Activated CD4-positive, alpha-beta memory T cell treated with anti-CD3 and anti-CD28 coated beads for 36 hours (primary cell): ENCODE measurements at regions not wholly inside any gene's neighbourhood (a gene's known extent, or its start where the extent isn't known, plus 50 kb on each side); places are given as distances from the start of the nearest gene placed in this dataset.

Experiments
- CTCF ChIA-PET: fragments of 350-600 bp; sonication (Branson Sonifier 250); formaldehyde crosslinking; loops from one replicate; lab custom pipeline; 2021; ENCODE audit warnings: antibody characterized with exemption, inconsistent platforms; lab: Charles Lee
- POLR2A ChIA-PET: fragments of 350-600 bp; sonication (Branson Sonifier 250); formaldehyde crosslinking; loops from one replicate; lab custom pipeline; 2021; ENCODE audit warnings: antibody characterized with exemption; lab: Charles Lee
- DNase-seq: peaks from one replicate; pipeline ENCODE4 v3.0.0-alpha.2; 2020
- H3K27ac Mint-ChIP-seq: one replicate; pipeline ENCODE4 v1.8.0; 2021; ENCODE audit warnings: mixed read lengths
- H3K27me3 Mint-ChIP-seq: one replicate; pipeline ENCODE4 v1.8.0; 2021; ENCODE audit warnings: mixed read lengths
- H3K36me3 Mint-ChIP-seq: one replicate; pipeline ENCODE4 v1.8.0; 2021; ENCODE audit warnings: mixed read lengths
- H3K4me1 Mint-ChIP-seq: one replicate; pipeline ENCODE4 v1.8.0; 2021; ENCODE audit warnings: low read depth, mixed read lengths
- H3K4me3 Mint-ChIP-seq: one replicate; pipeline ENCODE4 v1.8.0; 2021; ENCODE audit warnings: mild to moderate bottlenecking, mixed read lengths
- H3K9me3 Mint-ChIP-seq: one replicate; pipeline ENCODE4 v1.8.0; 2021; ENCODE audit warnings: mixed read lengths
- intact Hi-C: fragments of 100-400 bp; cut with micrococcal nuclease; formaldehyde crosslinking; loops from one replicate; pipeline ENCODE4 v1.15.1; 2023

- no peaks in the 10 kb centered on the region for H3K36me3 Mint-ChIP-seq
- POLR2A ChIA-PET, result no interaction called here
- no peak for DNase-seq
- intact Hi-C loops, result no loop called here
- peaks cover 18% of the 10 kb centered on the region for H3K9me3 Mint-ChIP-seq
- H3K4me3 Mint-ChIP-seq, result no peak overlapping the region
- H3K27ac Mint-ChIP-seq, result no peak overlapping the region
- no peaks in the 10 kb centered on the region for H3K4me1 Mint-ChIP-seq
- H3K27me3 Mint-ChIP-seq, result no peaks in the 10 kb centered on the region
- CTCF ChIA-PET, result no interaction called here
Observed at GRCh38 chr18:30562231-30562630, 480.3 kb downstream of the DSC3 start.

GRCh38 chr18:30556112-30556511 is 486.4 kb downstream of the DSC3 start:
- Mint-ChIP-seq H3K9me3 (peaks cover 16% of the 10 kb centered on the region), H3K27ac (no peak overlapping the region), H3K4me1 (no peaks in the 10 kb centered on the region), H3K4me3 (no peak overlapping the region), H3K27me3 (no peaks in the 10 kb centered on the region), H3K36me3 (no peaks in the 10 kb centered on the region)
- CTCF ChIA-PET, result no interaction called here
- intact Hi-C loops, result no loop called here
- no peak for DNase-seq
- POLR2A ChIA-PET, result no interaction called here

- Mint-ChIP-seq H3K27ac (no peak overlapping the region), H3K4me1 (no peaks in the 10 kb centered on the region), H3K27me3 (no peaks in the 10 kb centered on the region), H3K4me3 (no peak overlapping the region), H3K9me3 (peaks cover 46% of the 10 kb centered on the region), H3K36me3 (no peaks in the 10 kb centered on the region)
- CTCF ChIA-PET, result no interaction called here
- intact Hi-C loops, result no loop called here
- no peak for DNase-seq
- POLR2A ChIA-PET, result no interaction called here
Observed at GRCh38 chr18:30545393-30545792, 497.1 kb downstream of the DSC3 start.

- Mint-ChIP-seq H3K27me3 (no peaks in the 10 kb centered on the region), H3K27ac (no peak overlapping the region), H3K36me3 (no peaks in the 10 kb centered on the region), H3K4me1 (no peaks in the 10 kb centered on the region), H3K9me3 (peaks cover 48% of the 10 kb centered on the region), H3K4me3 (no peak overlapping the region)
- CTCF ChIA-PET, result no interaction called here
- POLR2A ChIA-PET, result no interaction called here
- no peak for DNase-seq
- intact Hi-C loops, result no loop called here
Observed at GRCh38 chr18:30544141-30544540, 498.4 kb downstream of the DSC3 start.

GRCh38 chr18:30533716-30534115 is 508.8 kb downstream of the DSC3 start:
- Mint-ChIP-seq H3K36me3 (no peaks in the 10 kb centered on the region), H3K27ac (no peak overlapping the region), H3K4me3 (no peak overlapping the region), H3K4me1 (no peaks in the 10 kb centered on the region), H3K9me3 (peaks cover 3% of the 10 kb centered on the region), H3K27me3 (no peaks in the 10 kb centered on the region)
- intact Hi-C loops, result no loop called here
- CTCF ChIA-PET, result no interaction called here
- POLR2A ChIA-PET, result no interaction called here
- DNase-seq, result no peak

GRCh38 chr18:30527917-30528316 is 514.6 kb downstream of the DSC3 start:
- Mint-ChIP-seq H3K4me3 (no peak overlapping the region), H3K36me3 (no peaks in the 10 kb centered on the region), H3K9me3 (peaks cover 13% of the 10 kb centered on the region), H3K4me1 (no peaks in the 10 kb centered on the region), H3K27me3 (no peaks in the 10 kb centered on the region), H3K27ac (no peak overlapping the region)
- DNase-seq, result no peak
- POLR2A ChIA-PET, result no interaction called here
- intact Hi-C loops, result no loop called here
- CTCF ChIA-PET, result no interaction called here

- POLR2A ChIA-PET, result no interaction called here
Observed at GRCh38 chr18:30527226-30527625, 515.3 kb downstream of the DSC3 start.

GRCh38 chr18:30522288-30522929 is 520.1 kb downstream of the DSC3 start:
- CTCF ChIA-PET, result no interaction called here
- Mint-ChIP-seq H3K27me3 (no peaks in the 10 kb centered on the region), H3K4me3 (no peak overlapping the region), H3K9me3 (peaks cover 19% of the 10 kb centered on the region), H3K27ac (no peak overlapping the region), H3K4me1 (no peaks in the 10 kb centered on the region), H3K36me3 (no peaks in the 10 kb centered on the region)
- no peak for DNase-seq
- POLR2A ChIA-PET, result no interaction called here
- intact Hi-C loops, result no loop called here

More at GRCh38 chr18:30527226-30527625, 515.3 kb downstream of the DSC3 start:
- Mint-ChIP-seq H3K4me1 (no peaks in the 10 kb centered on the region), H3K27me3 (no peaks in the 10 kb centered on the region), H3K4me3 (no peak overlapping the region), H3K9me3 (peaks cover 16% of the 10 kb centered on the region), H3K27ac (no peak overlapping the region), H3K36me3 (no peaks in the 10 kb centered on the region)
- CTCF ChIA-PET, result no interaction called here
- intact Hi-C loops, result no loop called here
- DNase-seq, result no peak

GRCh38 chr18:30514059-30514458 is 528.5 kb downstream of the DSC3 start:
- DNase-seq, result no peak
- Mint-ChIP-seq H3K36me3 (no peaks in the 10 kb centered on the region), H3K4me1 (no peaks in the 10 kb centered on the region), H3K27me3 (no peaks in the 10 kb centered on the region), H3K9me3 (peaks cover 20% of the 10 kb centered on the region), H3K27ac (no peak overlapping the region), H3K4me3 (no peak overlapping the region)
- POLR2A ChIA-PET, result no interaction called here
- intact Hi-C loops, result no loop called here
- CTCF ChIA-PET, result no interaction called here

GRCh38 chr18:30512872-30513271 is 529.7 kb downstream of the DSC3 start:
- no peaks in the 10 kb centered on the region for H3K4me1 Mint-ChIP-seq
- intact Hi-C loops, result no loop called here
- H3K27ac Mint-ChIP-seq, result no peak overlapping the region
- ChIA-PET POLR2A (no interaction called here), CTCF (no interaction called here)
- H3K27me3 Mint-ChIP-seq, result no peaks in the 10 kb centered on the region
- no peak overlapping the region for H3K4me3 Mint-ChIP-seq
- H3K36me3 Mint-ChIP-seq, result no peaks in the 10 kb centered on the region
- no peak for DNase-seq
- peaks cover 15% of the 10 kb centered on the region for H3K9me3 Mint-ChIP-seq

GRCh38 chr18:30510882-30511281 is 531.7 kb downstream of the DSC3 start:
- H3K27ac Mint-ChIP-seq, result no peak overlapping the region
- H3K36me3 Mint-ChIP-seq, result no peaks in the 10 kb centered on the region
- no peaks in the 10 kb centered on the region for H3K27me3 Mint-ChIP-seq
- H3K4me3 Mint-ChIP-seq, result no peak overlapping the region
- no peaks in the 10 kb centered on the region for H3K4me1 Mint-ChIP-seq
- DNase-seq, result no peak
- ChIA-PET POLR2A (no interaction called here), CTCF (no interaction called here)
- intact Hi-C loops, result no loop called here
- H3K9me3 Mint-ChIP-seq, result peaks cover 12% of the 10 kb centered on the region

GRCh38 chr18:30501594-30501993 is 540.9 kb downstream of the DSC3 start:
- intact Hi-C loops, result no loop called here
- POLR2A ChIA-PET, result no interaction called here
- CTCF ChIA-PET, result no interaction called here
- DNase-seq, result no peak
- H3K27ac Mint-ChIP-seq, result no peak overlapping the region
- no peaks in the 10 kb centered on the region for H3K27me3 Mint-ChIP-seq
- no peak overlapping the region for H3K4me3 Mint-ChIP-seq
- H3K9me3 Mint-ChIP-seq, result peaks cover 10% of the 10 kb centered on the region
- H3K36me3 Mint-ChIP-seq, result no peaks in the 10 kb centered on the region
- no peaks in the 10 kb centered on the region for H3K4me1 Mint-ChIP-seq

- ChIA-PET CTCF (no interaction called here), POLR2A (no interaction called here)
- intact Hi-C loops, result no loop called here
- H3K4me3 Mint-ChIP-seq, result no peak overlapping the region
- H3K36me3 Mint-ChIP-seq, result no peaks in the 10 kb centered on the region
- no peaks in the 10 kb centered on the region for H3K27me3 Mint-ChIP-seq
- no peak for DNase-seq
- H3K4me1 Mint-ChIP-seq, result no peaks in the 10 kb centered on the region
- no peak overlapping the region for H3K27ac Mint-ChIP-seq
- H3K9me3 Mint-ChIP-seq, result peaks cover 10% of the 10 kb centered on the region
Observed at GRCh38 chr18:30500240-30500945, 542.1 kb downstream of the DSC3 start.
